H1 (cell line): ENCODE measurements at regions not wholly inside any gene's neighbourhood (a gene's known extent, or its start where the extent isn't known, plus 50 kb on each side); places are given as distances from the start of the nearest gene placed in this dataset.

ENCODE experiments used
- CTCF ChIA-PET: fragments of 300-600 bp; sonication (Branson Sonifier 250); formaldehyde crosslinking; loops from one replicate; lab custom pipeline; 2021; ENCODE audit not compliant: partially characterized antibody; lab: Charles Lee
- POLR2A ChIA-PET: fragments of 300-600 bp; sonication (Branson Sonifier 250); formaldehyde crosslinking; loops from one replicate; lab custom pipeline; 2021; ENCODE audit warnings: inconsistent platforms; ENCODE audit not compliant: partially characterized antibody; lab: Charles Lee
- DNase-seq, 2 experiments: peaks; one replicate each; pipeline versions ENCODE4 v3.0.0 to v3.0.0-alpha.2; 2010 to 2022; ENCODE audit warnings: low spot score in 2 of 2, low read depth in 1 of 2, mixed read lengths in 1 of 2
- FAIRE-seq: peaks from 2 replicates; lab custom pipeline; 2011; peaks lifted over from hg19 to GRCh38; lab: Jason Lieb, UNC
- H2AFZ ChIP-seq: 2 replicates; pipeline ENCODE4 v1.8.1; 2012; ENCODE audit warnings: low read length, inconsistent platforms
- H2AK5ac ChIP-seq: 2 replicates; pipeline ENCODE4 v1.6.1; 2013; ENCODE audit warnings: low read depth, low read length
- H2BK120ac ChIP-seq: replicated peaks from 2 replicates; pipeline ENCODE3; 2013; ENCODE audit warnings: low read depth, low read length, inconsistent platforms
- H2BK12ac ChIP-seq: 2 replicates; pipeline ENCODE4 v1.6.1; 2013; ENCODE audit warnings: low read depth, low read length
- H2BK15ac ChIP-seq: 2 replicates; pipeline ENCODE4 v1.6.1; 2013; ENCODE audit warnings: low read length
- H2BK20ac ChIP-seq: 2 replicates; pipeline ENCODE4 v1.6.1; 2013; ENCODE audit warnings: low read length
- H2BK5ac ChIP-seq: 2 replicates; pipeline ENCODE4 v1.6.1; 2013; ENCODE audit warnings: low read depth, low read length
- H3K14ac ChIP-seq: 2 replicates; pipeline ENCODE4 v1.6.1; 2013; ENCODE audit warnings: inconsistent platforms; ENCODE audit not compliant: insufficient read length
- H3K18ac ChIP-seq: 2 replicates; pipeline ENCODE4 v1.6.1; 2013; ENCODE audit warnings: low read length; ENCODE audit errors: extremely low read depth
- H3K23ac ChIP-seq: 2 replicates; pipeline ENCODE4 v1.6.1; 2013; ENCODE audit warnings: inconsistent platforms; ENCODE audit not compliant: insufficient read length
- H3K23me2 ChIP-seq: 2 replicates; pipeline ENCODE4 v1.6.1; 2013; ENCODE audit warnings: low read depth, low read length
- H3K27ac ChIP-seq: 2 replicates; pipeline ENCODE4 v1.6.1; 2011; ENCODE audit warnings: low read depth, low read length, inconsistent platforms
- H3K27me3 ChIP-seq, 4 experiments: replicated peaks in 1 of 4; 1 replicate in 1 of 4; 2 replicates in 3 of 4; pipeline versions ENCODE4 v1.6.1 to v1.8.1; 2011 to 2013; ENCODE audit warnings: low read length in 3 of 4, mild to moderate bottlenecking in 3 of 4, inconsistent platforms in 2 of 4, mixed read lengths in 2 of 4, moderate library complexity in 1 of 4; ENCODE audit not compliant: control insufficient read depth in 3 of 4, insufficient read depth in 3 of 4; ENCODE audit errors: extremely low read depth in 1 of 4
- H3K36me3 ChIP-seq, 4 experiments: 2 replicates each; pipeline versions ENCODE4 v1.6.1 to v1.8.1; 2011 to 2013; ENCODE audit warnings: mild to moderate bottlenecking in 4 of 4, low read length in 3 of 4, moderate library complexity in 2 of 4, control low read depth in 1 of 4, inconsistent platforms in 1 of 4; ENCODE audit not compliant: insufficient read depth in 4 of 4, control insufficient read depth in 2 of 4
- H3K4ac ChIP-seq: replicated peaks from 2 replicates; pipeline ENCODE3; 2013; ENCODE audit warnings: low read length, low read depth, mixed read lengths, inconsistent platforms; ENCODE audit not compliant: insufficient read length
- H3K4me1 ChIP-seq, 4 experiments: replicated peaks in 1 of 4; 1 replicate in 1 of 4; 2 replicates in 3 of 4; pipeline versions ENCODE4 v1.6.1 to v1.8.1; 2011 to 2013; ENCODE audit warnings: low read length in 3 of 4, inconsistent platforms in 2 of 4, mixed read lengths in 1 of 4; ENCODE audit not compliant: insufficient read depth in 4 of 4, control insufficient read depth in 3 of 4
- H3K4me2 ChIP-seq, 2 experiments: 2 replicates each; pipeline versions ENCODE4 v1.6.1 to v1.8.1; 2011 to 2013; ENCODE audit warnings: low read depth in 2 of 2, low read length in 2 of 2, control low read depth in 1 of 2, inconsistent platforms in 1 of 2, mild to moderate bottlenecking in 1 of 2; ENCODE audit not compliant: insufficient read depth in 1 of 2
- H3K4me3 ChIP-seq, 4 experiments: fragments of 200-600, 300-600 bp in 1 of 4; sonication (generic), shearing (Covaris generic), sonication (Bioruptor Twin) in 1 of 4; 2 replicates each; pipeline versions ENCODE4 v1.5.1 to v1.8.1; 2011 to 2016; ENCODE audit warnings: low read length in 4 of 4, low read depth in 3 of 4, control low read depth in 2 of 4, inconsistent platforms in 2 of 4, mild to moderate bottlenecking in 2 of 4, mixed read lengths in 1 of 4, moderate library complexity in 1 of 4; ENCODE audit not compliant: insufficient read depth in 2 of 4; ENCODE audit errors: extremely low read depth in 1 of 4
- H3K56ac ChIP-seq: replicated peaks from 2 replicates; pipeline ENCODE3; 2013; ENCODE audit warnings: low read depth, mild to moderate bottlenecking, mixed read lengths, low read length, inconsistent platforms; ENCODE audit not compliant: insufficient read length
- H3K79me1 ChIP-seq: 2 replicates; pipeline ENCODE4 v1.6.1; 2013; ENCODE audit warnings: low read depth, low read length, control low read depth
- H3K79me2 ChIP-seq, 2 experiments: 2 replicates each; pipeline versions ENCODE4 v1.6.1 to v1.8.1; 2012 to 2013; ENCODE audit warnings: low read length in 2 of 2, mild to moderate bottlenecking in 2 of 2, inconsistent platforms in 1 of 2; ENCODE audit not compliant: insufficient read depth in 2 of 2, control insufficient read depth in 1 of 2
- H3K9ac ChIP-seq, 4 experiments: replicated peaks in 1 of 4; 1 replicate in 1 of 4; 2 replicates in 3 of 4; pipeline versions ENCODE4 v1.6.1 to v1.8.1; 2011 to 2013; ENCODE audit warnings: low read depth in 3 of 4, low read length in 3 of 4, control low read depth in 2 of 4, mild to moderate bottlenecking in 2 of 4, moderate library complexity in 2 of 4, inconsistent platforms in 1 of 4; ENCODE audit errors: extremely low read depth in 1 of 4
- H3K9me3 ChIP-seq, 2 experiments: 2 replicates each; pipeline versions ENCODE4 v1.6.1 to v1.8.1; 2012 to 2013; ENCODE audit warnings: mild to moderate bottlenecking in 2 of 2, moderate library complexity in 2 of 2, control low read depth in 1 of 2, inconsistent platforms in 1 of 2, low read depth in 1 of 2, low read length in 1 of 2, mixed read lengths in 1 of 2; ENCODE audit not compliant: insufficient read depth in 2 of 2
- H4K20me1 ChIP-seq, 2 experiments: replicated peaks in 1 of 2; 2 replicates each; pipeline versions ENCODE3 to v1.8.1; 2011 to 2013; ENCODE audit warnings: inconsistent platforms in 2 of 2, low read length in 2 of 2, mild to moderate bottlenecking in 1 of 2; ENCODE audit not compliant: insufficient read depth in 2 of 2, control insufficient read depth in 1 of 2
- H4K5ac ChIP-seq: 2 replicates; pipeline ENCODE4 v1.6.1; 2013; ENCODE audit warnings: low read length, low read depth, mixed read lengths, inconsistent platforms; ENCODE audit not compliant: insufficient read length
- H4K8ac ChIP-seq: 2 replicates; pipeline ENCODE4 v1.8.0; 2013; ENCODE audit warnings: mild to moderate bottlenecking, moderate library complexity, low read length, inconsistent platforms; ENCODE audit not compliant: insufficient read depth; ENCODE audit errors: extremely low read depth
- H4K91ac ChIP-seq: replicated peaks from 2 replicates; pipeline ENCODE3; 2013; ENCODE audit warnings: low read length, mixed read lengths, inconsistent platforms; ENCODE audit not compliant: insufficient read length
- ASH2L ChIP-seq: fragments of 200-600, 300-600 bp; sonication (generic); IDR thresholded peaks from one replicate; pipeline ENCODE4 v1.7.1; 2017; ENCODE audit warnings: low read length
- CBX8 ChIP-seq: fragments of 300-800, 300-1000 bp; sonication (generic); IDR thresholded peaks from 2 replicates; pipeline ENCODE4 v1.7.1; 2016; ENCODE audit warnings: low read depth, low read length, borderline replicate concordance
- CHD1 ChIP-seq: IDR thresholded peaks from 2 replicates; pipeline ENCODE4 v1.6.1; 2012; ENCODE audit warnings: low read depth, low read length, improper control_type of control experiment
- GTF2F1 ChIP-seq: IDR thresholded peaks from 2 replicates; pipeline ENCODE4 v1.6.1; 2012; ENCODE audit warnings: low read depth, low read length, improper control_type of control experiment, borderline replicate concordance
- HDAC6 ChIP-seq: IDR thresholded peaks from one replicate; pipeline ENCODE4 v1.7.1; 2012; ENCODE audit warnings: low read depth, mild to moderate bottlenecking, inconsistent platforms, low read length, moderate library complexity
- JUN ChIP-seq: IDR thresholded peaks from 2 replicates; pipeline ENCODE4 v1.6.1; 2011; ENCODE audit warnings: low read depth, mild to moderate bottlenecking, improper control_type of control experiment, low read length
- NANOG ChIP-seq: IDR thresholded peaks from 2 replicates; pipeline ENCODE4 v1.6.1; 2011; ENCODE audit warnings: low read length, low read depth, mild to moderate bottlenecking, inconsistent platforms; ENCODE audit not compliant: insufficient read depth, poor library complexity, severe bottlenecking
- NRF1 ChIP-seq: IDR thresholded peaks from 2 replicates; pipeline ENCODE4 v1.6.1; 2011; ENCODE audit warnings: mild to moderate bottlenecking, low read depth, low read length, improper control_type of control experiment
- POLR2A ChIP-seq, 2 experiments: IDR thresholded peaks; 1 replicate in 1 of 2; 2 replicates in 1 of 2; pipeline ENCODE4 v1.6.1; 2011; ENCODE audit warnings: low read depth in 2 of 2, low read length in 2 of 2, mild to moderate bottlenecking in 2 of 2; ENCODE audit errors: control extremely low read depth in 1 of 2
- POLR2AphosphoS5 ChIP-seq: IDR thresholded peaks from 2 replicates; pipeline ENCODE4 v1.6.1; 2011; ENCODE audit warnings: low read depth, low read length
- RBBP5 ChIP-seq: IDR thresholded peaks from 2 replicates; pipeline ENCODE4 v1.7.1; 2012; ENCODE audit warnings: low read depth, mild to moderate bottlenecking, inconsistent platforms, low read length, moderate library complexity, borderline replicate concordance
- RFX5 ChIP-seq: IDR thresholded peaks from 2 replicates; pipeline ENCODE4 v1.6.1; 2011; ENCODE audit warnings: low read depth, low read length, improper control_type of control experiment, borderline replicate concordance
- SAP30 ChIP-seq: fragments of 300-600 bp; sonication (generic); IDR thresholded peaks from 2 replicates; pipeline ENCODE4 v1.7.1; 2012; ENCODE audit warnings: low read length, moderate library complexity, mild to moderate bottlenecking, inconsistent platforms; ENCODE audit not compliant: insufficient read depth, insufficient replicate concordance
- WGBS, 2 experiments: shearing (Covaris generic) in 1 of 2; methylation state at CpG; one replicate each; pipeline versions ENCODE4 v1.1.6 to v1.1.7; 2013 to 2015; ENCODE audit warnings: low lambda C conversion rate in 2 of 2, mixed read lengths in 2 of 2, inconsistent platforms in 1 of 2, low coverage in 1 of 2, missing lambda C conversion rate in 1 of 2; ENCODE audit not compliant: insufficient replicate concordance in 2 of 2, insufficient coverage in 1 of 2, insufficient read length in 1 of 2; ENCODE audit errors: extremely low coverage in 1 of 2, missing lambda C conversion rate in 1 of 2; 5-methylcytosine and 5-hydroxymethylcytosine counted together
- TF ChIP-seq, protein P1 (sequence below): IDR thresholded peaks from 2 replicates; pipeline ENCODE4 v1.6.1; 2012; ENCODE audit warnings: low read length, inconsistent platforms

DNA sequence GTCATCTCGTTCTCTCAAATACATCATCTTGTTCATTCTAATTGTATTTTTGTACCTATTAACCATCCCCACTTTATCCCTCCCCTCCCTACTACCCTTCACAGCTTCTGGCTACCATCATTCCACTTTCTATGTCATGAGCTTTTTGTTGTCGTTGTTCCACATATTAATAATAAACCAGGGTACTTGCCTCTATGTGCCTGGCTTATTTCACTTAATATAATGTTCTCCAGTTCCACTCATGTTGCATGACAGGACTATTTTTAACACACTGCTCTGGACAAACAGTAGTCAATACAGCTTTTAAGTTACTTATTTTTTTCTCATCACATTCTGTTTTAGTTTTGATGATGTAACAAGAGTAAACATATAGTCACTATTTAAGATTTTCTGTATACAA is 872.3 kb downstream of the SLITRK1 start:
- H4K91ac ChIP-seq: no peak overlapping the region
- no peak for TF ChIP-seq CBX8
- no peak for TF ChIP-seq NRF1
- no peak for TF ChIP-seq RBBP5
- TF ChIP-seq HDAC6: no peak
- no peak for TF ChIP-seq POLR2AphosphoS5
- TF ChIP-seq NANOG: no peak
- TF ChIP-seq SAP30: no peak
- no peak for TF ChIP-seq POLR2A (IDR thresholded peaks at IDR 0.05; ENCODE audit: control extremely low read depth in 1 of 2, low read depth in 2 of 2, low read length in 2 of 2)
- no peak for TF ChIP-seq RFX5
- TF ChIP-seq GTF2F1: no peak
- no peak for TF ChIP-seq JUN
- TF ChIP-seq, protein P1, sequence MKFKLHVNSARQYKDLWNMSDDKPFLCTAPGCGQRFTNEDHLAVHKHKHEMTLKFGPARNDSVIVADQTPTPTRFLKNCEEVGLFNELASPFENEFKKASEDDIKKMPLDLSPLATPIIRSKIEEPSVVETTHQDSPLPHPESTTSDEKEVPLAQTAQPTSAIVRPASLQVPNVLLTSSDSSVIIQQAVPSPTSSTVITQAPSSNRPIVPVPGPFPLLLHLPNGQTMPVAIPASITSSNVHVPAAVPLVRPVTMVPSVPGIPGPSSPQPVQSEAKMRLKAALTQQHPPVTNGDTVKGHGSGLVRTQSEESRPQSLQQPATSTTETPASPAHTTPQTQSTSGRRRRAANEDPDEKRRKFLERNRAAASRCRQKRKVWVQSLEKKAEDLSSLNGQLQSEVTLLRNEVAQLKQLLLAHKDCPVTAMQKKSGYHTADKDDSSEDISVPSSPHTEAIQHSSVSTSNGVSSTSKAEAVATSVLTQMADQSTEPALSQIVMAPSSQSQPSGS: no peak
- no peak for TF ChIP-seq ASH2L
- no peak for TF ChIP-seq CHD1

More for the DNA sequence above, 872.3 kb downstream of the SLITRK1 start:
- Histone ChIP-seq H2BK12ac (no peak overlapping the region), H2BK20ac (no peak overlapping the region), H3K79me1 (no peaks in the 10 kb centered on the region), H3K23ac (no peak overlapping the region), H2BK5ac (no peak overlapping the region), H2BK120ac (no peak overlapping the region), H3K4ac (no peak overlapping the region), H3K4me3 (no peak overlapping the region), H3K9me3 (no peaks in the 10 kb centered on the region), H4K5ac (no peak overlapping the region), H3K4me1 (no peaks in the 10 kb centered on the region), H3K27ac (no peak overlapping the region), H3K23me2 (no peaks in the 10 kb centered on the region), H3K4me2 (no peak overlapping the region), H3K56ac (no peak overlapping the region), H4K20me1 (no peaks in the 10 kb centered on the region), H3K14ac (no peak overlapping the region), H3K36me3 (no peaks in the 10 kb centered on the region), H2BK15ac (no peak overlapping the region), H3K79me2 (no peaks in the 10 kb centered on the region), H2AFZ (no peak overlapping the region), H3K27me3 (no peaks in the 10 kb centered on the region), H2AK5ac (no peak overlapping the region), H3K18ac (no peak overlapping the region), H4K8ac (no peak overlapping the region), H3K9ac (no peak overlapping the region)
- ChIA-PET POLR2A (no interaction called here), CTCF (no interaction called here)
- DNase-seq (no peak), FAIRE-seq (no peak)
- WGBS, 2 experiments: 85% methylated on average over 2 of the region's 2 CpGs; no CpG with 5 or more reads in 1 of the 2 experiments
